DMS153 (cell line): ENCODE measurements at regions not wholly inside any gene's neighbourhood (a gene's known extent, or its start where the extent isn't known, plus 50 kb on each side); places are given as distances from the start of the nearest gene placed in this dataset.

Experiments used
- DNase-seq: peaks from one replicate; lab custom pipeline; 2025; lab: John Stamatoyannopoulos, UW

DNA sequence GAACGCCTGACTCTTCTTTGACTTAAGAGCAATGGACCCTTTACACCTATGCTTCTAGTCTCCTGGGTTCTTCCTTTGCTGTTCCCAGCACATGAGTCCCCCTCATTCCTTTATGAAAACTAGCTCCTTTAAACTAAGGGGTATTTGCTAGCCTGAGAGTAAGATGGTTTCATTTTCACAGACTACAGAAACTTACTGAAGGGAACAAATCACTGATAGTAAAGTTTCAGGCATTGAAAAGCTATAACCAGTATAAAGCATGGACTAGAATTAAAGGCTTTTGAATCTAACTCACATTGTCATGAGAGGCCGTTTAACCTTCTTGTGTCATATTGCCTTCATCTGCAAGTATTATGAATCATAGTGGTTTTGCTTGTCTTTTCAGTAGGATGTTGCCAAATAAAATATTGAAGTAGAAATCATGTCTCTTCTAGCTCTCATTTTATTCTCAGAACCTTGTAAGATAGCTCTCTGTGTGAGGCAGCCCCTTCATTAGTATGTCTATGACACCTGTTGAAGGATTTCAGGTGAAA lies 765.9 kb downstream of the NR2F2 start:
- DNase-seq, result no peak

- no peak for DNase-seq
These were observed 768.5 kb downstream of the NR2F2 start for GRCh38 chr15:97099040-97099439.

DNA sequence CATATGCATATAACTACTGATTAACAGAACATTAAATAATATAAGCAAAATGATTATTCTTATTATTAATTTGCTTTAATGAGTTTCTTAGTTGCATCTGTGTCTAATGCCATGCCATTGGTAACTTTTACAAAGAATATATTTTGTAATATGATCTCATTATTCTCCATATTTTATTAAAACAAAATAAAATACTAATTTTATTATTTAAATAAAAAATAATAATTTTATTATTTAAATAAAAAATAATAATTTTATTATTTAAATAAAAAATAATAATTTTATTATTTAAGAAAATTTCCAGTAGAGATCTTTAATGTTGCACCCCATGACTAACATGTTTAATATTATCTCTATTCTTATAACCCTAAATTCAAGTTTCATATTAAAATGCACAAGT lies 771.1 kb downstream of the NR2F2 start:
- no peak for DNase-seq

DNA sequence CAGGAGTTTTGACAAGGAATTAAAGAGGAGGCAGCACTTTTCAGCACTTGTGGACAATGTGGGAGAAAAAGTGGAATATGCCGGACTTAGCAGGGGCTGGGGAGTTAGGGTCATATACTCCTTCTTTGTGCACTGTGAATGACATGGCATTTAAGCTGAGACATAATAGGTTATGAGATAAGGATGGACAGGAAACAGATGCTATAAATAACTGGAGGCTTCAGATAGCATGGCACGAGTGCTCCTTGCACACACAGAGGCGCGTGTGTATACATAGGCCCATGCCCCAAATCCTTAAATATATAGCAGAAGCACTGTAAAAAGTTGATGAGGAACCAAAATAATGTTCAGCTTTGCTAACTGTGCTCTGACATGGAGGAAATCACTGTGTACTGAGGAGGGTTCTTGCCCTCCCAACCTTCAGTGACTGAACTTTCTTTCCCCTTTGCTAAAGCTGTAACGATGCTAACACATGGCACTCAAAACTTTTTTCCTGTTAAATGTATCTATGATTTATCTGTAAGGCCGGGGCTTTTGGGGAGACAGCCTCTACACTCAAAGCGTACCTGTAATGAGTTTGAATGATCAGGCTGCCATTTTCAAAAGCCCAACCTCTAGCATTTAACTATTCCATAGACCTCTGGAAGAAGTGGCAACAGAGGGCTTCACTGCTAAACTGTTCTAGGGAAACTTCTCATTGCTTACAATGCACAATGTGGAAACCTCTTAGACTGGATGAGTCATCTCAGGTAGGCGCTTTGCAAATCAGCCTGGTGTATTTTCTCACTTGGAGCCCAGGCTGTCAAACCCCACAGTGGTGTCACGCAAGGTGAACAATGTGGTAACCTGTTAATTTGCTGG lies 784.6 kb downstream of the NR2F2 start:
- DNase-seq, result peak; percentile 3

GRCh38 chr15:97115761-97116070 lies 785.2 kb downstream of the NR2F2 start:
- no peak for DNase-seq

DNA sequence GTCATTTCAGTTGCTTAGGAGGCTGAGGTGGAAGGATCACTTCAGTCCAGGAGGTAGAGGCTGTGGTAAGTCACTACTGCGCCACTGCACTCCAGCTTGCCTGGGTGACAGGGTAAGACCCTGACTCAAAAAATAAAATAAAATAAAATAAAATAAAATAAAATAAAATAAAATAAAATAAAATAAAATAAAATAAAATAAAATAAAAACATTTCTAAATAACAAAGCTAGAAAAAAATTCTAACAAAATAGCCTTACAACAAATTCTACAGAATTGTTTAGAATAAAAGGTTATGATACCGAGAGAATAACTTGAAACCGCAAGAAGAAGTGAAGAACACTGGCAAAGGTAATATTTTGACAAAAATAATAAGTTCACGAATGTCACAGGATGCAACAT lies 794.3 kb downstream of the NR2F2 start:
- DNase-seq, result no peak

- no peak for DNase-seq
These were observed 796.2 kb downstream of the NR2F2 start for GRCh38 chr15:97126553-97127233.

DNA sequence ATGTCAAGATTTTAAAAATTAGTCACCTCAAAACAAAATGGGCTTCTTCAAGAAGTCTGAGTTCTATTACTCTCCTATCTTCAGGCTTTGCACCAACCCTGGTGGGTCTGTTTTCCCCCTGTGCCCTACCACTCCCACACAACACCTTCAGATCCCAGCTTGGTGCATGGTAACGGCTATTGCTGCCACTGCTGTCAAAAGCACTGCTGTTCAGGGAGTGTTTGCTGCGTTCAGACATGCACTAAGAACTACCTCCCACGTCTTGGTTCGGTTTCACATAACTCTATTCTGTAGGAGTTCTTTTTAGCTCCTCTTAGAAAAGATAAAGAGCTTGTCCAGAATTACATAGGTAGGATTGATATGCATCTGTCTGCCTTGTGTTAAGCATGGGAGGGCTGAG lies 799.2 kb downstream of the NR2F2 start:
- no peak for DNase-seq

DNA sequence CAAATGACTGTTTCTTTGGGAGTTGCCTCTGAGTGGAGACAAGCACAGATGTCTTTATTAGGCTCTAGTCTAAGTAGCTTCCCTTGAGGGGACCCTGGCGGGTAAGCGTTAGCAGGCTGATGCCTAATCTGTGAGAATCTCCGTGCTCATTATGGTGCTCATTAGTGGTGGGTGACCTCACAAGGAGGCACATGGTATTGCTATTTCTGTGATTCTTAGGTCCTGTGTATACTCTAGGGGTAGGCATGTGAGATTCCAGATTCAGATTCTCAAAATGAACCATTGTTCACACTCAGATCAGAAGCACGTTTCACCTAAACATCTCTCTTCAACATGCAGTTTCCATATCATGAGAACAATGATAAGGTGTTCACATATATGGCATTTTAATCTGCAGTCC lies 809.7 kb downstream of the NR2F2 start:
- no peak for DNase-seq

GRCh38 chr15:97141360-97141759 lies 810.9 kb downstream of the NR2F2 start:
- no peak for DNase-seq

DNA sequence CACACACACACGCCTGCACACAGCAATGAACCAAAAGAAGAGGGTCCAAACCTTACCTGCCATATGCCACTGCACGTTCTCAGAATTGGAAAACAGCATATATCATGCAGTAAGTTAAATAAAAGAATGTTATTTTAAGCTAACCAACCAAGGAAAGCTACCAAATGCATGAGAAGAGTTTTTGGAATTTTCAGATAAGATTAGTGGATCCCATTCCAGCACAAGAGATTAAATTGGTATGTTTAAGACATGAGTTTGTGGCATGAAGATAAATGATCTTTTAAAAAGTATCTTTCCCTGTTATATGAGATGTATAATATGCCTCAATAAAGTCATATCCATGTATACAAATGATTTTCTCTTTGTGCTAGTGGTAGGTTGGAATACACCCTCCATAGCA lies 811.4 kb downstream of the NR2F2 start:
- no peak for DNase-seq

DNA sequence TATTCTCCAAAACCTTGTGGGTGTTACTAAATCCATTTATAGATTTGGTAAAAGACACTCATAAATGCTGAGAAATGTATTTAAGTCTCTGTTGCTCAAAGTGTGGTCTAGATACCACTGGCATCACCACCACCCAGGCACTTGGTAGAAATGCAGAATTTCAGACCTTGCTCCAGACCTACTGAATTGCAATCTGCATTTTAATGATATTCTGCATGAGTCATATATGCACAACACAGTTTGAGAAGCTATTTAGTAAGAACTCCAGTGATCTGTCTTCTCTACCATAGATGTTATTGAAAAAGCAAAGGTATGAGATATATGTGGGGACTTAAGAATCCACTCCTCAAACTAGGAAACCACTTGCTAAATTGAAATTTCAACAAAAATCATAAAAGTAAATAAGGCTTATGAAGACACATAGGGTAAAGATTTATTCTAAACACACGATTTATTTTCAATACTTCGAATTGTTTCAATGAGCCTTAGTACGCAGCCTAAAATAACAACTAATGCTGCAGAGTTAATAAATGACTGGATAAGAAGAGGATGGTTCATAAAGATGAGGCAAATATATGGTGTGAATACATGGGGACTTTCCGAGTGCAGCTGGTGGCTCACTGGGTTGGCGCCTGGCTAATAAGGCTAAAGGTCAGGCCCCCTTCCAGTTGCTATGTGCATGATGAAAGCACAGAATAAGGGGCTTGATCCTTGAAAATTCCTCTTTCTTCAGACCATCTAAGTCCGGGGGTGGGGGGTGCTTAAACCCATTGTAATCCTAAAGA lies 813.3 kb downstream of the NR2F2 start:
- DNase-seq, result no peak

GRCh38 chr15:97144377-97144711 lies 813.8 kb downstream of the NR2F2 start:
- no peak for DNase-seq

DNA sequence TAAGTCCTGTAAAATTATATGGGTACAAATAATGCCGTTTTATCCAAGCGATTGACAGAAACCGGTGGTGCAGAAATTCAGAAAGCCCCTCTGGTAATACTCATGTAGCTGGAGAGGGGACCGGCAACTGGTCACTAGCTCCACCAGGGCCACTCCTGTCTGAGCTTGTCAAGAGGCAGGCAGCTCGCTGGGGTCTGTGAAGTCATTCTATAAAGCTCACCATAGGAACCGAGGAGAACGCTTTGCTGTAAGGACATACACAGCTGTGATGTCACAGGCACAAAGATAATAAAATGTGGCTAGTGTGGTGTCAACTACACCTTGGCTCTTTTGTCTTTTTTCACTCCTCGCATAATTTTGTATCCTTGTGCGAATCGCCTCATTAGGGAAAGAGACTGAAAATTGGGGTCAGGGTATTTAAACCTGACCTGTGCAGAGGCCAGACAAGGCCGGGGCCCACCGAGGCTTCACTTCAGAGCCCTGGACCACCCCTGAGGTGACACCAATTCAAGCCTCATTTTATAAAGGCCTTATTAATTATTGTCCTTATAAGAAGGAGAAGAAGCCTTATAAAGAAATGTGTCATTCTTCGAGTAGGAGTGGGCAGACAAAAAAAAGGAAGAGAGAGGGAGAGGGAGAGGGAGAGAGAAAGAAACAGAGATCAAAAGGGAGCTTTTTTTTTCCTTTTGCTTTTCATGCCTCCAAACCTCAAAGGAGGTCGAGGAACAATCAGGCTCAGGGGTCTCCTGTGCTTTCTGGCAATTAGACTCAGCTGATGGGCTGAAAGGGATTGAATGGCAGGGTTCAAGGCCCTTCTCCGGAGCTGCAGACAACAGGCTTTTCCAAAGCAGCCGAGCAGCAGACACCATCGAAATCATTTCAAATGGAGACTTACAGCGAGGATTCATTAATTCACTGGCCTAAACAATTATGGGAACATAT lies 813.3 kb upstream of the ARRDC4 start:
- no peak for DNase-seq

DNA sequence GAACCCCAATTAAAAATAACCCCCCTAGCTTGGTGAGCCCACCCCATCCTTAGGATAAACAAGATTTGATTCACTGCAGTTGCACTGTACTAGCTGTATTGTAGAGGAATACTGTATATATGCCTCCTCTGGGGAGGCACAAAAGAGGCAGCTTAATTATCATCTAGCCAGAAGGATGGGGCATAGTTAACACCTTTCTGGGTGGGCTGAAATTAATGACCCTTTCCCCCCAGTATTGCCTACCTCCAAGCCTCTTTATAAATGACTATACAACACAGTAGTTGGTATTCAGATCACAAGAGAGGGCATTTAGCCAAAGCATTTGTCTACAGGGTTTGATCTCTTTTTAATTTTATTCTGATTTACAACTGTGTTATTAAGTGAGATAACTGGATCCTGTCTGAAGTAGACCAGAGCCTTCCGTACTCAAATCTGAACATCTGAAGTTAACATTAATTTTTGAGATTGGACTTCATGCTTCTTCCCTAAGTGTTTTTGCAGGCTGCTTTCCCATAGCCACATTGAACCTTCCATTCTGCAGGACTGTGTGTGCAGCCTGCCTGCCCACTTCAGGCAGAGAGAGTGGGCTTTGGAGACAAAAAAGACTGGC lies 807.0 kb upstream of the ARRDC4 start:
- DNase-seq, result no peak

DNA sequence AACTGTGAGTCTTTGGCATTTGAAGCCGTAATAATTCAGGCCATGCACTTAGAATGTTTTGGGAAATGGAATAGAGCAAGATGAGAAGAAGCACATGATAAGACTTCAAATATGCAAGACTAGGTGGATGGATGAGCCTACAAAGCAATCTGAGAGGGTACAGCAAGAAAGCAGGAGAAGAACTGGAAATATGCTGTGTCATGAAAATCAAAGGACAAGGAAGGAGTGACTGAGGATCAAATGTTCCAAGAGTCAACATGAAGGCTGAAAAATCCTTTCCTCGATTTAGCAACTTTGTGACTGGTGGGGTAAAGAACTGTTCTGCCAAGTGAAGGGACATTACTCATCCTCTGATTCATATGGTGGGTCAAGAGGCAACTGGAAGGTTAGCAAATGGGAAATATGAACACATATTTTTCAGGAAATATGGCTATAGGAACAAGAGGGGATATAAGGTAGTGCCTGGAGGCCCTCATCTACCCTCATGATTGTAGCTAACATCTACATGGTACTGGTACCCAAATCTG lies 803.7 kb upstream of the ARRDC4 start:
- DNase-seq, result no peak

GRCh38 chr15:97162805-97163495 lies 797.6 kb upstream of the ARRDC4 start:
- DNase-seq, result no peak

- no peak for DNase-seq
These were observed 795.3 kb upstream of the ARRDC4 start for GRCh38 chr15:97165205-97165604.

DNA sequence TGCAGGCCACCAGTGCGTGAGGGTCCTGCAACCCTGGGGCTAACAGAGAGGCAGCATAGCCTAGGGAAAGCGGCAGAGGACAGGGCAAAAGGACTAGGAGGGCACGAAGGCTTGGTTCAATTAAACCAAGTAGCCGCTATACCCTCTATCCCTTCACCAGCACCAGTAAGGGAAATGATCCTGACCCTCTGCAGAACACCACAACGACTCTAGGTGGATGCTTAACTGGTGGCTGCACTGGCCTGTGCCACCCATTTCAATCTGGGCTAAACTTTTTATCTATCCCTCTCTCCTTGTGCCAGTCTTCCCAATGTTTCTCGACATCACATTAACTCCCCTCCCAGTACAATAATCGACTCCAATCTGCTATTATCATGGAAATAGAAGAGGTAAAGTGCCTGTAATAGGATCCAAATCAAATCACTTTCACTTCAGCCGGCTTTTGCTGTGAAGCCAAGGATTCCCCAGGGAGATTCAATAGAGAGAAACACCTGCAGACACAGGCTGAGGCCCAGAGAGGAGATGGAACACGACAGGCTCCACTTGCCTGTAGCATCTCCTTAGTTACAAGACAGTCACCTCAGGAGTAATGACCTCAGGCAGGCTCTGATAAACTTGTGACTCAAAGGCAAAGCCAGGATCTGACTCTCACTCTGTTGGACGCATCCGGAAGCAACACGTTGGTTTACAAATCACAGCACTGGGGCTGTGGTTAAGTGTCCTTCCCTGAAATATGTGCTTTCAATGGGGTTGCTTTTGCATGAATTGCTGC lies 791.6 kb upstream of the ARRDC4 start:
- DNase-seq, result peak; percentile 56

DNA sequence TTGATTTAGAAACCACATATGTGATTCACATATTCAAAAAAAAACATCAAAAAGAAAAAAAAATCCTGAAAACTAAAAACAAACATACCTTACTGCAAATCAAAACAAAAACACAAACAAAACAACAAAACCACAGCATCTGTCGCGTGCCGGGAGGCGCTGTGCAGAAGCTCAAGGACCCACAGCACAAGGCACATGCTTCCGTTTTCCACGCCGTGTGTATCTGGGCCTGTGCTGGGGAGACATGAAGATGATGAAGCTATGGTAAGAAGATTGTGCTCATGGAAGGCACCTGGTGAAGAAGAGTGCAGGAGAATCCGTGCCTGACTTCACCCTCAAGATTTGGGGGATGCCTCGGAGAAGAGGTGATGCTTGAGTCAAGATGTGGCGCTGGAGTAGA lies 788.9 kb upstream of the ARRDC4 start:
- no peak for DNase-seq
